GM21825 (cell line): ENCODE measurements at regions not wholly inside any gene's neighbourhood (a gene's known extent, or its start where the extent isn't known, plus 50 kb on each side); places are given as distances from the start of the nearest gene placed in this dataset.
A peak's percentile ranks its signal among the peaks of the same experiment; 100 is the strongest.

Experiments
- ATAC-seq: cut with Tn5 transposase; IDR thresholded peaks from one replicate; pipeline ENCODE4 v1.9.1; 2021; ENCODE audit warnings: mild to moderate bottlenecking, moderate library complexity; ENCODE audit not compliant: unreplicated experiment

- ATAC-seq = no peak
Observed at GRCh38 chr6:6910734-6911295, 196.9 kb upstream of the RREB1 start.

GRCh38 chr6:6911391-6911790, 196.4 kb upstream of the RREB1 start:
- ATAC-seq = no peak

- ATAC-seq = no peak
Observed at GRCh38 chr6:6912817-6913744, 194.7 kb upstream of the RREB1 start.

- no peak for ATAC-seq
Observed at GRCh38 chr6:6915219-6915618, 192.5 kb upstream of the RREB1 start.

GRCh38 chr6:6915813-6916547, 191.8 kb upstream of the RREB1 start:
- no peak for ATAC-seq

- ATAC-seq = no peak
Observed at GRCh38 chr6:6916598-6916997, 191.2 kb upstream of the RREB1 start.

- peak; percentile 88 for ATAC-seq
Observed at GRCh38 chr6:6918216-6918983, 189.4 kb upstream of the RREB1 start.

- no peak for ATAC-seq
Observed at GRCh38 chr6:6919173-6919572, 188.6 kb upstream of the RREB1 start.

GRCh38 chr6:6920114-6920986, 187.4 kb upstream of the RREB1 start:
- ATAC-seq = no peak

GRCh38 chr6:6920987-6921313, 186.8 kb upstream of the RREB1 start:
- ATAC-seq = no peak

- no peak for ATAC-seq
Observed at GRCh38 chr6:6922166-6922565, 185.6 kb upstream of the RREB1 start.

- no peak for ATAC-seq
Observed at GRCh38 chr6:6923605-6924004, 184.2 kb upstream of the RREB1 start.

- no peak for ATAC-seq
Observed at GRCh38 chr6:6924708-6925107, 183.1 kb upstream of the RREB1 start.

GRCh38 chr6:6925391-6926164, 182.2 kb upstream of the RREB1 start:
- ATAC-seq = no peak

GRCh38 chr6:6926856-6927255, 180.9 kb upstream of the RREB1 start:
- no peak for ATAC-seq

GRCh38 chr6:6927521-6928361, 180.0 kb upstream of the RREB1 start:
- ATAC-seq = no peak

GRCh38 chr6:6930223-6930880, 177.4 kb upstream of the RREB1 start:
- ATAC-seq = no peak
